ENCODE measurements at regions not wholly inside any gene's neighbourhood (a gene's known extent, or its start where the extent isn't known, plus 50 kb on each side); places are given as distances from the start of the nearest gene placed in this dataset.

- no peak for DNase-seq
Observed at GRCh38 chr13:103255587-103256301, 189.5 kb upstream of the SLC10A2 start.

- DNase-seq: no peak
Observed at GRCh38 chr13:103250071-103250470, 183.9 kb upstream of the SLC10A2 start.

GRCh38 chr13:103246581-103247200 lies 180.5 kb upstream of the SLC10A2 start:
- DNase-seq: no peak

GRCh38 chr13:103243495-103243894 lies 177.3 kb upstream of the SLC10A2 start:
- no peak for DNase-seq

- DNase-seq: no peak
Observed at GRCh38 chr13:103238441-103238840, 172.2 kb upstream of the SLC10A2 start.

- DNase-seq: no peak
Observed at GRCh38 chr13:103236213-103236612, 170.0 kb upstream of the SLC10A2 start.

- DNase-seq: no peak
Observed at GRCh38 chr13:103229674-103230073, 163.5 kb upstream of the SLC10A2 start.

GRCh38 chr13:103224804-103225203 lies 158.6 kb upstream of the SLC10A2 start:
- DNase-seq: no peak

- no peak for DNase-seq
Observed at GRCh38 chr13:103222683-103223082, 156.5 kb upstream of the SLC10A2 start.

- no peak for DNase-seq
Observed at GRCh38 chr13:103218253-103218652, 152.0 kb upstream of the SLC10A2 start.

- DNase-seq: no peak
Observed at GRCh38 chr13:103213152-103213551, 146.9 kb upstream of the SLC10A2 start.

- DNase-seq: no peak
Observed at GRCh38 chr13:103210348-103210747, 144.1 kb upstream of the SLC10A2 start.

- no peak for DNase-seq
Observed at GRCh38 chr13:103203735-103204330, 137.6 kb upstream of the SLC10A2 start.

GRCh38 chr13:103200118-103200885 lies 134.1 kb upstream of the SLC10A2 start:
- no peak for DNase-seq

GRCh38 chr13:103199380-103200088 lies 133.3 kb upstream of the SLC10A2 start:
- DNase-seq: no peak

- DNase-seq: no peak
Observed at GRCh38 chr13:103196356-103196755, 130.1 kb upstream of the SLC10A2 start.

GRCh38 chr13:103195762-103196161 lies 129.5 kb upstream of the SLC10A2 start:
- DNase-seq: no peak

GRCh38 chr13:103194871-103195270 lies 128.7 kb upstream of the SLC10A2 start:
- no peak for DNase-seq

GRCh38 chr13:103192511-103193135 lies 126.4 kb upstream of the SLC10A2 start:
- no peak for DNase-seq

GRCh38 chr13:103190841-103191240 lies 124.6 kb upstream of the SLC10A2 start:
- no peak for DNase-seq

GRCh38 chr13:103188713-103189326 lies 122.6 kb upstream of the SLC10A2 start:
- no peak for DNase-seq

- DNase-seq: no peak
Observed at GRCh38 chr13:103187721-103188156, 121.5 kb upstream of the SLC10A2 start.

Measured in activated gamma-delta T cell (primary cell).